A549 (cell line): ENCODE measurements at regions not wholly inside any gene's neighbourhood (a gene's known extent, or its start where the extent isn't known, plus 50 kb on each side); places are given as distances from the start of the nearest gene placed in this dataset.
"Not testable (repeated sequence)": the region's sequence is repeated elsewhere in the genome, so short reads cannot be mapped to it uniquely, and the experiment has no call there.

Experiments used
- BHLHE40 ChIP-seq: IDR thresholded peaks from 2 replicates; pipeline ENCODE4 v1.6.1; 2012; ENCODE audit warnings: low read depth, low read length, inconsistent platforms
- FOSL2 ChIP-seq, 2 experiments: fragments of 450-650 bp in 1 of 2; fragments of >200 bp in 1 of 2; sonication (Bioruptor Twin) in 1 of 2; formaldehyde crosslinking; IDR thresholded peaks; 2 replicates each; pipeline versions ENCODE4 v1.5.0 to v1.6.1; 2016 to 2020; ENCODE audit warnings: mild to moderate bottlenecking in 1 of 2, moderate library complexity in 1 of 2
- MAZ ChIP-seq: fragments of 150-350 bp; IDR thresholded peaks from 2 replicates; pipeline ENCODE4 v1.6.1; 2014; ENCODE audit warnings: antibody characterized with exemption, low read depth, low read length, borderline replicate concordance
- POLR2A ChIP-seq: IDR thresholded peaks from 2 replicates; pipeline ENCODE4 v1.6.1; 2012; ENCODE audit warnings: mild to moderate bottlenecking, low read length
- RAD21 ChIP-seq, 2 experiments: fragments of >200 bp in 1 of 2; sonication (Bioruptor Twin) in 1 of 2; formaldehyde crosslinking in 1 of 2; IDR thresholded peaks in 1 of 2; conservative IDR thresholded peaks in 1 of 2; 2 replicates in 1 of 2; 3 replicates in 1 of 2; pipeline ENCODE4 v1.6.1; 2012 to 2018; ENCODE audit warnings: inconsistent platforms in 1 of 2
- RCOR1 ChIP-seq: fragments of 150-350 bp; IDR thresholded peaks from 2 replicates; pipeline ENCODE4 v1.6.1; 2014; ENCODE audit warnings: antibody characterized with exemption, low read length, low read depth
- RFX5 ChIP-seq: fragments of 450-650 bp; IDR thresholded peaks from 2 replicates; pipeline ENCODE4 v1.7.1; 2014; ENCODE audit warnings: antibody characterized with exemption, mild to moderate bottlenecking, moderate library complexity
- TF ChIP-seq, protein P1 (sequence below): fragments of >200 bp; sonication (Bioruptor Twin); formaldehyde crosslinking; IDR thresholded peaks from 3 replicates; pipeline ENCODE4 v1.5.1; 2016

DNA sequence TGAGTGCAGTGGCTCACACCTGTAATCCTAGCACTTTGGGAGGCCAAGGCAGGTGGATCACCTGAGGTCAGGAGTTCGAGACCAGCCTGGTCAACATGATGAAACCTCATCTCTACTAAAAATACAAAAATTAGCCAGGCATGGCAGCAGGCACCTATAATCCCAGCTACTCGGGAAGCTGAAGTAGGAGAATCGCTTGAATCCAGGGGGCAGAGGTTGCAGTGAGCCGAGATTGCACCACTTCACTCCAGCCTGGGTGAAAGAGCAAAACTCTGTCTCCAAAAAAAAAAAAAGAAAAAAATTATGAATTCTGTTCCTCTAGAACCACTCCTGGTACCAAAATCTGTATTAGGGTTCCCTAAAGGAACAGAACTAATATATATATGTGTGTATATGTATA lies 161.2 kb downstream of the CYP26A1 start:
- not testable (repeated sequence) for TF ChIP-seq BHLHE40; POLR2A; RAD21 (conservative IDR thresholded peaks at IDR 0.05 in 1 of 2, IDR thresholded peaks at IDR 0.05 in 1 of 2); FOSL2 (IDR thresholded peaks at IDR 0.05); FOSL2 (CRISPR knock-in tag; IDR thresholded peaks at IDR 0.05); MAZ; RCOR1; RFX5
- TF ChIP-seq, protein P1, sequence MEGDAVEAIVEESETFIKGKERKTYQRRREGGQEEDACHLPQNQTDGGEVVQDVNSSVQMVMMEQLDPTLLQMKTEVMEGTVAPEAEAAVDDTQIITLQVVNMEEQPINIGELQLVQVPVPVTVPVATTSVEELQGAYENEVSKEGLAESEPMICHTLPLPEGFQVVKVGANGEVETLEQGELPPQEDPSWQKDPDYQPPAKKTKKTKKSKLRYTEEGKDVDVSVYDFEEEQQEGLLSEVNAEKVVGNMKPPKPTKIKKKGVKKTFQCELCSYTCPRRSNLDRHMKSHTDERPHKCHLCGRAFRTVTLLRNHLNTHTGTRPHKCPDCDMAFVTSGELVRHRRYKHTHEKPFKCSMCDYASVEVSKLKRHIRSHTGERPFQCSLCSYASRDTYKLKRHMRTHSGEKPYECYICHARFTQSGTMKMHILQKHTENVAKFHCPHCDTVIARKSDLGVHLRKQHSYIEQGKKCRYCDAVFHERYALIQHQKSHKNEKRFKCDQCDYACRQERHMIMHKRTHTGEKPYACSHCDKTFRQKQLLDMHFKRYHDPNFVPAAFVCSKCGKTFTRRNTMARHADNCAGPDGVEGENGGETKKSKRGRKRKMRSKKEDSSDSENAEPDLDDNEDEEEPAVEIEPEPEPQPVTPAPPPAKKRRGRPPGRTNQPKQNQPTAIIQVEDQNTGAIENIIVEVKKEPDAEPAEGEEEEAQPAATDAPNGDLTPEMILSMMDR = not testable (repeated sequence)
